Progenitor cell of endocrine pancreas (in vitro differentiated cells): ENCODE measurements at regions not wholly inside any gene's neighbourhood (a gene's known extent, or its start where the extent isn't known, plus 50 kb on each side); places are given as distances from the start of the nearest gene placed in this dataset.

Experiments
- DNase-seq: peaks from one replicate; pipeline ENCODE4 v3.0.0; 2021; ENCODE audit warnings: low spot score; ENCODE audit not compliant: unreplicated experiment
- H3K27ac Mint-ChIP-seq: 2 replicates; pipeline ENCODE4 v1.8.0; 2021; ENCODE audit warnings: mild to moderate bottlenecking, moderate library complexity, mixed read lengths
- H3K27me3 Mint-ChIP-seq: 2 replicates; pipeline ENCODE4 v1.8.0; 2021; ENCODE audit warnings: mixed read lengths
- H3K36me3 Mint-ChIP-seq: 2 replicates; pipeline ENCODE4 v1.8.0; 2022; ENCODE audit warnings: mixed read lengths; ENCODE audit not compliant: insufficient read depth
- H3K4me1 Mint-ChIP-seq: 2 replicates; pipeline ENCODE4 v1.8.0; 2021; ENCODE audit warnings: low read depth, mixed read lengths
- H3K4me3 Mint-ChIP-seq: 2 replicates; pipeline ENCODE4 v1.8.0; 2021; ENCODE audit warnings: low read depth, mild to moderate bottlenecking, moderate library complexity, mixed read lengths
- H3K9me3 Mint-ChIP-seq: 2 replicates; pipeline ENCODE4 v1.8.0; 2021; ENCODE audit warnings: low read depth, mixed read lengths
- CTCF ChIP-seq: fragments of 200-600 bp; sonication (generic); IDR thresholded peaks from one replicate; pipeline ENCODE4 v1.5.0; 2021; ENCODE audit warnings: antibody characterized with exemption, mild to moderate bottlenecking; ENCODE audit not compliant: unreplicated experiment

- no peaks in the 10 kb centered on the region for H3K9me3 Mint-ChIP-seq
- peaks cover 4% of the 10 kb centered on the region for H3K4me1 Mint-ChIP-seq
- no peaks in the 10 kb centered on the region for H3K27me3 Mint-ChIP-seq
- no peak for TF ChIP-seq CTCF
- no peak overlapping the region for H3K4me3 Mint-ChIP-seq
- peak overlapping the region; percentile 61 for H3K27ac Mint-ChIP-seq
- DNase-seq = no peak
- H3K36me3 Mint-ChIP-seq = no peaks in the 10 kb centered on the region
Observed at GRCh38 chr6:9522101-9522500, 892.8 kb downstream of the TFAP2A start.

- Mint-ChIP-seq H3K36me3 (no peaks in the 10 kb centered on the region), H3K9me3 (no peaks in the 10 kb centered on the region), H3K27ac (no peak overlapping the region), H3K27me3 (no peaks in the 10 kb centered on the region), H3K4me3 (no peak overlapping the region), H3K4me1 (peaks cover 4% of the 10 kb centered on the region)
- no peak for DNase-seq
- no peak for TF ChIP-seq CTCF
Observed at GRCh38 chr6:9521152-9521530, 893.7 kb downstream of the TFAP2A start.

GRCh38 chr6:9520417-9521151 lies 894.3 kb downstream of the TFAP2A start:
- Mint-ChIP-seq H3K27me3 (no peaks in the 10 kb centered on the region), H3K36me3 (no peaks in the 10 kb centered on the region)
- no peak for DNase-seq

GRCh38 chr6:9518431-9518830 lies 896.4 kb downstream of the TFAP2A start:
- no peaks in the 10 kb centered on the region for H3K36me3 Mint-ChIP-seq
- H3K9me3 Mint-ChIP-seq = no peaks in the 10 kb centered on the region
- H3K27ac Mint-ChIP-seq = no peak overlapping the region
- peaks cover 4% of the 10 kb centered on the region for H3K4me1 Mint-ChIP-seq
- no peak for DNase-seq
- no peak for TF ChIP-seq CTCF
- H3K27me3 Mint-ChIP-seq = no peaks in the 10 kb centered on the region
- no peak overlapping the region for H3K4me3 Mint-ChIP-seq

More at GRCh38 chr6:9520417-9521151, 894.3 kb downstream of the TFAP2A start:
- no peak for TF ChIP-seq CTCF
- Mint-ChIP-seq H3K4me1 (peaks cover 4% of the 10 kb centered on the region), H3K27ac (no peak overlapping the region), H3K4me3 (no peak overlapping the region), H3K9me3 (no peaks in the 10 kb centered on the region)

- Mint-ChIP-seq H3K27ac (no peak overlapping the region), H3K4me3 (no peak overlapping the region), H3K9me3 (peaks cover 1% of the 10 kb centered on the region), H3K4me1 (peaks cover 4% of the 10 kb centered on the region), H3K36me3 (no peaks in the 10 kb centered on the region), H3K27me3 (no peaks in the 10 kb centered on the region)
- no peak for DNase-seq
- no peak for TF ChIP-seq CTCF
Observed at GRCh38 chr6:9517806-9518205, 897.1 kb downstream of the TFAP2A start.
